ENCODE measurements at regions not wholly inside any gene's neighbourhood (a gene's known extent, or its start where the extent isn't known, plus 50 kb on each side); places are given as distances from the start of the nearest gene placed in this dataset.

DNA sequence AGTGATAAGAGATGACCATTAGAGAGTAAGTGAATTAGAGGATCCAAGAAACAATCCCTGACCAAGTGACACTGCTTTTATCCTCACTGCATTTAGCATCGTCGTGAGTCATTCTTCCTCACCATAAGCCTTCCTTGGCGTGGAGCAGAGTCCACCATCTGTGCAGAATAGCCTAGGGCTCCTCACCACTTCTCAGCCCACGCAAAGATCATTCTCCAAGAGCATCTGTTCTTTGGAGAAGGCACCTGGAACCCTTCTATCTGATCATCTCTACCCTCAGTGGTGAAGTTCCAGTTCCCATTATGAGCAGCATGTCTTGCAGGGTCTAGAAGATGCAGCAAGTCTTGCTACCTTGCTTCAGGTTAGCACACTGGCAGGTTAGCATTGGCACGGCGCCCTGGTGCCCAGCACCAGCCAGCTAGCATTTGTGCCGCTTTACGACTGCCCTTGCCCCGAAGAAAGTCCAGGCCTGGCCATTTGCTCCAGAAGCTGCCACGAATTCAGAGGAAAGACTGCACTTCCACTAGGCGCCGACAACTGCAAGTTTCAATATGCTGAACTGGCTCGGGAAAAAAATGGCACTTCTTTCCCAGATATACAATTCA, 225.8 kb downstream of the TTC32 start:
- DNase-seq, result no peak

- DNase-seq, result no peak
Measured at GRCh38 chr2:19675003-19675629, 226.7 kb downstream of the TTC32 start.

GRCh38 chr2:19674051-19675002, 227.5 kb downstream of the TTC32 start:
- DNase-seq, result no peak

GRCh38 chr2:19673213-19673791, 228.5 kb downstream of the TTC32 start:
- DNase-seq, result no peak

- no peak for DNase-seq
Measured at GRCh38 chr2:19671916-19672315, 229.9 kb downstream of the TTC32 start.

DNA sequence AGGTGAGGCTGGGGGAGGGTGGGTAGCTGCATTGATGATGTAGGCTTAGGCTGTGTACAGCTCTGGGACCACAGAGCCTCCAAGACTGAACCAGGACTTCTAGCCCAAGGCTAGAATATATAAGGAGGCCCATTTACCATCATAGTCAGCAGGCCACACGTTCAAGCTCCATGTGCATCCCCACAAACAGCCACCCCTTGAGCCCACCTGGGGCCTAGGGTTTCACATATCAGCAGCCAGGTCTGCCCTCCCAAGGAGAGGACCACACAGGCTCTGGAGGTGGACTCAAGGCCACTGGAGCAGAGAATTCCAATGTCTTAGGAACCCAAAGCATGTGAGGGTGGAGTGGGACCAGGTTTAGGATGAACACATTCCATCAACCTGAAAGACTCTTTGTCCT, 230.5 kb downstream of the TTC32 start:
- no peak for DNase-seq

DNA sequence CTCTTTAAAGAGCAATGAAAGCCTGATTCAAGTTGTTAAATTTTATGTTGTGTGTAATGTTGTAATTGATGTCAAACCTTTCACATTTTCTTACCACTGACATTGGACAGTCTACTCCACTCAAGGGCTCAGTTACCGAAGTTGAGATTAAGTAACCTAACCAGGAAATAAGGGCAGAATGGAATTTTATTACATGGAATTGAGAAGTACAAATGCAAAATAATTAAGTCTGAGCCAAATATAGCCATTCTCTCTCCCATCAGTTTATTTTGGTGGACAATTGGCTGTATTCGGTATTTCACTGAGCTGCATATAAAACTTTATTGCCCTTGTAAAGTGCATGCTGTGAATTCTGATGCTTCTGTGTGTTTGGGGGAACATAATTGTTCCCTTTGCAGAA, 231.5 kb downstream of the TTC32 start:
- no peak for DNase-seq

GRCh38 chr2:19669559-19669958, 232.2 kb downstream of the TTC32 start:
- DNase-seq, result no peak

DNA sequence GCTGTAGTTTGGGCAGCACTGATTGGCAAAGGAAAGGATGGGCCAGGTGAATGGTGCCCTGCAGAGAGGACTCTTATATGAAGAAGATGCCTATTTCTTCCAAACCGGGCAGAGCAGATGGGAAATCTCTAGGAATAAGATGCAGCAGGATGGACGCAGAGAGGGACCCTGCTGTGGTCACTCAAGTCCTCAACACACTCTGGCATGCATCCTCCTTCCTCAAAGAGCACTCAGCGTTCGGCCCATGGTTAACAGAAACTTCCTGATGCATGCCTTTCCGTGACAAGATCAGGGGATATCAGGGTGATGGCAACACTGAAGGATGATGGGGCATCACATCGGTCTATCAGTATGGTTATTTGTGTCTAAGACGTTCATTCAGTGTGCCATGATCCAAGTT, 232.7 kb downstream of the TTC32 start:
- no peak for DNase-seq

DNA sequence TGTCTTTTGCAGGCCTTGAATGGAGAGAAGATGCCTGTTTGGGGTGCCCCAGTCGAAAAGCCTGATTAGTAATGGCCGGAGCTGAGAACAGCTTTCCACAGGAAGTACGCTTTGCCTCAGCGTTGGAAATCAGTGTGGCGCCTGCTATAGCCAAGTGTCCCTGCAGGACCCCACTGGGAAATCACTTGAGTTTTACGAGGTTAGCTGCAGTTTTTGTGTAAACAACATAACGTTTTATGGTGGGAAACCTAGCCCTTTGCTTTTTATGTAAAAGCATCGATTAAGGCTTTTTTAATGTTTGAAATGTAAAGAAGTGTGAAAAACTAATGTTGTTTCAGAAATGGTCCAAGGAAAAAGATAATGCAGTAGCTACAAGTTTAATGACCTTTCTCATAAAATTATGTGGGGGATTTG, 234.2 kb downstream of the TTC32 start:
- DNase-seq, result no peak

DNA sequence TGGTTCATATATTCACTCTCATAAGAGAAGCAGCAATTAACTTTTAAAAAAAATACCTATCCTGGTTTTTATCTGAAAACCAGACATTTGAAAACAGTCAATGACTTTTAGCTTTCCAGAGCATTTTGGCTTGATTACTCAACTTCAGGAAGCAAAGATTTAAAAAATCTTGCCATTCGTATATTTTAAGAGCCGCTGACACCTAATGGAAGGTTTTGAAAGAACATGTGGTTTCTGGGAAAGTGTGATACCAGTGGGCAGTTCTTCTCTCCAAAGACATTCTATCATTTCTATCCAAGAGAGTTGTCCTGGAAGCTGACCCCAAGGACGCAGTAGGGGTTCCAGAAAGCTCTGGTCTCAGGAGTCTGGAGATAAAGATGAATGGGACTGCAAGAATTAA, 234.7 kb downstream of the TTC32 start:
- no peak for DNase-seq

DNA sequence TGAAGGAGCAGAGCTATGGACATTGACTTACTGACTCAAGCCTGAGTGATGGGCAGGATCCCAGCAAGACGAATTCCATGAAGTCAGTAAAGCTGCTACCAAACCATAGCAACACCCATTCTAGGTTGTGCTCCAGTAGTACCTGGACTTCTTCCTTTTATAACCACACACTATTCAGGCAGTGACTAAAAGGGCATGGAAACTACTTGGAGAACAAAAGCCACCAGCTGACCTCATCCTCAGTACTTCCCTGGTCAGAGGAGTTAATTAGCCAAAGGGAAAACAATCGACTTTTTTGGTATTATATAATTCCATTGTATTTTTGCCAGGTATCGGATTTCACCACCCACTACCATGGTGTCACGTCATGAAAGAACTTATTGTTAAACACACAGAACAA, 237.1 kb downstream of the TTC32 start:
- DNase-seq, result no peak

GRCh38 chr2:19659024-19659792, 242.6 kb downstream of the TTC32 start:
- DNase-seq, result no peak

- DNase-seq, result no peak
Measured at GRCh38 chr2:19656011-19656410, 245.8 kb downstream of the TTC32 start.

DNA sequence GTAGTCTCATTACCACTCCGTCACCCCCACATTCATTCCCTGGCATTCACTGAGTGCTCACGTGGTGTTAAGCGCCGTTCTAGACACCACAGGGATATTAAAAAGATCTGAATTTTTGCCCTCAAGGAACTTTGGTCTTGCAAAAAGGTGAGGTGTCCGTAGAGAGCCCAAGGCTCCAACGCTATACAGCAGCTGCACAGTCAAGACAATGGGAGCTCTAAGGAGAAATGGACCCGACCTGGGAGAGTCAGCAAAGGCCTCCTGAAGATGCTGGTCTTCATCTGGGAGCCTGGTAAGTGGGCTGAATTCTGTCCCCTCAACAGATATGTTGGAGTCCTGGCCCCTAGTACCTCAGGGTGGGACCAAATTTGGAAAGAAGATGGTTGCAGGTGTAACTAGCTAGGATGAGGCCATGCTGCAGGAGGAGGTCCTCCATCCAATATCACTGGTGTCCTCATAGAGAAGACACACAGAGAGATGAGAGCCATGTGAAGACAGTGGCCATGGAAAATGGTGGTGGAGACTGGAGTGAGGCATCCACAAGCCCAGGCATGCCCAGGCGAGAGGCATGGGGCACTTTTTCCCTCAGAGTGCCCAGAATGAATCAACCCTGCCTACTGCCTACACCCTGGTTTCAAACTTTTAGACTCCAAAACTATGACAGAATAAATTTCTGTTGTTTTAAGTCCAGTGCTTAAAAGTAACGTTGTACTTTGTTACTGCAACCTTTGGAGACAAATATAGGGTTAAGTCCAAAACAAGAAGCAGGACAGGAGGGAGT, 247.3 kb downstream of the TTC32 start:
- DNase-seq, result no peak

- DNase-seq, result no peak
Measured at GRCh38 chr2:19653509-19653908, 248.3 kb downstream of the TTC32 start.

DNA sequence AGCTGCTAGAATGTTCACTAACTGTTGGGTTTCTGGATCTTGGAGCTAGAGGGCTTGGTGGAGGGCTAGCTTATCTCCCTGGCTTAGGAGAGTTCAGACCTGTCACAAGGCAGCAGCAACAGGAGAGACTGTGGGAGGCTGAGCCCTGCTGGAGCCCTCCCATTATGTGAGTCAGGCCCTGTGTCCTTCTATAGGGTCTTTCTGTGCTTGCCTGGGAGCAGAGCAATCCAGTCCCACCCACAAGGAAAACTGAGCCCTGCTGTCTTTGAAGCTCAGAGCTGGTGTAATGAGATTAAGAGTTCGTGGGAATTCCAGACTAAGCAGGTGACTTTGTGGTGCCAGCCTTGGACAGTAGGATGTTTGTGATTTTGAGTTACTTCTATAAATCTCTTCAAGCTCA, 249.0 kb downstream of the TTC32 start:
- DNase-seq, result no peak

- DNase-seq, result no peak
Measured at GRCh38 chr2:19651466-19651865, 250.3 kb downstream of the TTC32 start.

DNA sequence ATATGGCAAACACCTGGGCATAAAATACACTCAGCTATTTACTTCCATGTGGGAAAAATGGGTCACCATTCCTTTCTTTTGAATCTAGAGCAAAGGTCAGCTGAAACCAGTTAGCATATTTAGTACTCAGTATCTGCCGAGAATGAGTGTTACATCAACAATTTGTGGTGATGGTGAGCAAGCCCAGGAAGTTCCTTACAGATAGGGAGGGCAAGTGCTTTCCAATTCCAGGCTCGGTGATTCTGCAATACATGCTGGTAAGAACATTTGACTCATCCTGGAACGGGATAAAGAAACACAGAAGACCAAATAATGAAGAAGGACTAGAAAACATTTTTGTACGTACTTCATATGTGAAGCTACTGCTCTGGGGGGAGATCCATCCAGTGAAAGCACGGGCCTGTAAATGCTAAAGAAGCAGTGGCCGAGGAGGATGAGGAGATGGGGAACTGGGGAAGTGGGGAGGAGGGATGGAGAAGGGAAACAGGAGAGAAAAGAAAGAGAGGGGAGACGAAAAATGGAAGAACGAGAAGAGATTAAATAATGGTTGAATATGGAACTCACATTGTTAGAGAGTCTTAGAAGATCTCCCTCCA, 251.9 kb downstream of the TTC32 start:
- DNase-seq, result no peak

- no peak for DNase-seq
Measured at GRCh38 chr2:19649142-19649541, 252.6 kb downstream of the TTC32 start.

DNA sequence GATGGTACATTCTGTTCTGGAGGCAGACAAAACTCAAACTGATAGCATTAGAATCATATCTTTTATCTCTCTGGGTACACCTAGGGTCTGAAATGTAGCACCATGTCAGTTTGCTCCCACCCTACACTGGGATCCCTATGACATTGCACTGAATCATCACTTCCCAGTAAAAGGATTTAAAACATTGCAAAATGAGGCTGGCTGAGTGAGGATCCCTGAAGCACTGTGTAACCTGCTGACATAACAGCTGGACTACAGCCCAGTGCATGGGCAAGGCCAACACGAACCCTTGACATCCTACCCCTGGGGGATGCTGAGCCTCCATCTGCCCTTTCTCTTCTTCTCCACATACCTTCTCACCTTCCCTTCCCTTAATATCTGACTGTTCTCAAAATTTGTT, 253.2 kb downstream of the TTC32 start:
- DNase-seq, result no peak

DNA sequence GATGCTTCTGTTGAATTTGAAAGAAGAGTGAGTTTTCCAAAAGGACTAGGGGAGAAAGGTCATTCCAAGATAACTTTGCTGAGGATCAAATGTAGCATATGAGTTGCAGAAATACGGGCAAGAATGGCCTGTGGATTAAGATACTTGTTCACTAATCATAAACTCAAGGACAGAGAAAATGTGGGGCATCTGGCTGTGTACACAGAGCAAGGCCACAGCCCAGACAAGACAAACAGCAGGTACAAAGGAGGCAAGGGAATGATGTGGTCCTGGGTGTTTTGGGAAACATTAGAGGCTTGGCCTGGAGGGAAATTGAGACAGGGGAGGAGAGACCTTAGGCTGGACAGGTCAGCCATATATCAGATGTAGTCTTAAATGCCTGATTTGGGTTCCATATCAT, 254.8 kb downstream of the TTC32 start:
- no peak for DNase-seq
